Ovary (tissue), 3 donors: ENCODE measurements at regions not wholly inside any gene's neighbourhood (a gene's known extent, or its start where the extent isn't known, plus 50 kb on each side); places are given as distances from the start of the nearest gene placed in this dataset.

Source experiments
- CTCF ChIP-seq, 3 donors: fragments of 450-650 bp in 2 of 3; fragments of 200-600 bp in 1 of 3; IDR thresholded peaks; one replicate each; pipeline versions ENCODE4 v1.5.1 to v1.8.0; 2016 to 2022; ENCODE audit warnings: antibody characterized with exemption in 3 of 3, mild to moderate bottlenecking in 1 of 3
- EP300 ChIP-seq: sonication (generic); formaldehyde crosslinking; IDR thresholded peaks from one replicate; pipeline ENCODE4 v1.6.1; 2017; ENCODE audit warnings: antibody characterized with exemption
- donor health status: DM: no; HTN: no; CAD: no.

DNA sequence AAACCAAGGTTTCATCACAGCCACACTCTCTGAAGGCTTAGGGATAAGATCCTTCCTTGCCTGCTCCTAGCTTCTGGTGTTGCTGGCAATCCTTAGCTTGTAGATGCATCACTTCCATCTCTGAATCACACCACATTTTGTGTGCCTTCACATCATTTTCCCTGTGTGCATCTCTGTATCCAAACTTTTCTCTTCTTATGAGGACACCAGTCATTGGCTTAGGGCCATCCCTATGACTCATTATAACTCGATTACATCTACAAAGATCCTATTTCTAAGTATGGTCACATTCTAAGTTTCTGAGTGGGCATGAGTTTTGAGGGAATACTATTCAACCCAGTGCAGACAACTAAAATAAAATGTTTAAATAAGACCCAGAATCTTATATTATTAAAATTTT lies 121.7 kb downstream of the C7orf25 start:
- TF ChIP-seq CTCF (IDR thresholded peaks at IDR 0.05), result no peak
- TF ChIP-seq EP300, result no peak
